Skin epidermis (tissue), 12 donors: ENCODE measurements at regions not wholly inside any gene's neighbourhood (a gene's known extent, or its start where the extent isn't known, plus 50 kb on each side); places are given as distances from the start of the nearest gene placed in this dataset.

Experiments used
- H3K27ac ChIP-seq, 21 experiments: fragments of 200-600 bp; sonication (generic) in 11 of 21; one replicate each; pipeline ENCODE4 v1.5.0; 2020; ENCODE audit warnings: mild to moderate bottlenecking in 3 of 21, inconsistent platforms in 2 of 21, moderate library complexity in 2 of 21
- H3K4me3 ChIP-seq, 7 experiments: fragments of 200-600 bp; sonication (generic) in 2 of 7; one replicate each; pipeline ENCODE4 v1.5.0; 2020; ENCODE audit warnings: inconsistent platforms in 2 of 7, mild to moderate bottlenecking in 2 of 7, moderate library complexity in 1 of 7

GRCh38 chr6:25057111-25057905 is 121.5 kb upstream of the RIPOR2 start:
- Histone ChIP-seq H3K4me3 (no peak overlapping the region), H3K27ac (peak overlapping the region in 7 of 21 experiments; percentile 9 to 82 (median 51))

DNA sequence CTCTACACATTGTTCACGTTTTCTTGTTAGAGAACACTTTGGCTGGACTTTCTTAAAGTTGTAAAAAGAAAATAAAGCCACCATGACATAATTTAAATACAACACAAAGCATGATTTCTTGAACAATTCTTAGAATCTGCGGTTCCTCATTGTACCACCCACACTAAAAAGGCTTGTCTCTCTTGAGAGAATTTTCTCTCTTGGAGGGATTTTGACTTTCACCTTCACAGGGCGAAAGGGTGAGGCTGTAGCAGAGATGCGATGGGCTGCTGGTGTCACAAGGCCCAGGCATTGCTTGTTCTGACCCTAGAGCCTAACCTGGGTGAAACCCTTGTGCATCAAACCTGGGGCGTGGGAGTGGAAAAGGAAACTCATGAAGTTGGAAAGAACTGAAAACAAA is 122.7 kb upstream of the RIPOR2 start:
- Histone ChIP-seq H3K27ac (no peak overlapping the region), H3K4me3 (no peak overlapping the region)

DNA sequence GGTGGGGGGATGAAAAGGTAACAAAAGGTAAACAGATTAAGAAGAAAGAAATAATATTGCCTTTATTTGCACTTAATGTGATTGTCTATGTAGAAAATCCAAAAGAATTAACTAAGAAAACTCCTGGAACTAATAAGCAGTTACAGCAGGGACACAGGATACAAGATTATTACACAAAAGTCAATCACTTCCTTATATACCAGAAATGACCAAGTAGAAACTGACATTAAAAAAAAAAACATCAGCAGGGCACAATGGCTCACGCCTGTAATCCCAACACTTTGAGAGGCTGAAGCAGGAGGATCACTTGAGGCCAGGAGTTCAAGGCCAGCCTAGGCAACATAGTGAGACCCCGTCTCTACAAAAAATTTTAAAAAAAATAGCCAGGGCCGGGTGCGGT is 123.2 kb upstream of the RIPOR2 start:
- no peak overlapping the region for H3K27ac ChIP-seq
- no peak overlapping the region for H3K4me3 ChIP-seq

DNA sequence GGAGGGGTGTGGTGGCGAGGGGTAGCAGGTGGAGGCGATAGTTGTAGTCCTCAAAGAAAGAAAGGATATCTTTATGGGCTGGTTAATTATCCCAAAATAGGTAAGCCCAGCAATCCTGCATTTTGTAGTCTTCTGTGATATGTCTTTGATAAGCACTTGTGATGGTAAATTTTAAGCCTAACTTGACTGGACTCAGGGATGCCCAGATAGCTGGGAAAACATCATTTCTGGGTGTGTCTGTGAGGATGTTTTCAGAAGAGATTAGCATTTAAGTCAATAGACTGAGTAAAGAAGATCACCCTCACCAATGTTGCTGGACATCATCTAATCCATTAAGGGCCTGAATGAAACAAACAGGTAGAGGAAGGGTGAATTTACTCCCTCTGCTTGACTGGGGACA is 124.8 kb upstream of the RIPOR2 start:
- Histone ChIP-seq H3K27ac (peak overlapping the region in 2 of 21 experiments; percentile 53 to 81), H3K4me3 (no peak overlapping the region)

- Histone ChIP-seq H3K4me3 (no peak overlapping the region), H3K27ac (peak overlapping the region in 13 of 21 experiments; percentile 11 to 81 (median 33))
Measured at GRCh38 chr6:25061289-25061936, 125.7 kb upstream of the RIPOR2 start.

DNA sequence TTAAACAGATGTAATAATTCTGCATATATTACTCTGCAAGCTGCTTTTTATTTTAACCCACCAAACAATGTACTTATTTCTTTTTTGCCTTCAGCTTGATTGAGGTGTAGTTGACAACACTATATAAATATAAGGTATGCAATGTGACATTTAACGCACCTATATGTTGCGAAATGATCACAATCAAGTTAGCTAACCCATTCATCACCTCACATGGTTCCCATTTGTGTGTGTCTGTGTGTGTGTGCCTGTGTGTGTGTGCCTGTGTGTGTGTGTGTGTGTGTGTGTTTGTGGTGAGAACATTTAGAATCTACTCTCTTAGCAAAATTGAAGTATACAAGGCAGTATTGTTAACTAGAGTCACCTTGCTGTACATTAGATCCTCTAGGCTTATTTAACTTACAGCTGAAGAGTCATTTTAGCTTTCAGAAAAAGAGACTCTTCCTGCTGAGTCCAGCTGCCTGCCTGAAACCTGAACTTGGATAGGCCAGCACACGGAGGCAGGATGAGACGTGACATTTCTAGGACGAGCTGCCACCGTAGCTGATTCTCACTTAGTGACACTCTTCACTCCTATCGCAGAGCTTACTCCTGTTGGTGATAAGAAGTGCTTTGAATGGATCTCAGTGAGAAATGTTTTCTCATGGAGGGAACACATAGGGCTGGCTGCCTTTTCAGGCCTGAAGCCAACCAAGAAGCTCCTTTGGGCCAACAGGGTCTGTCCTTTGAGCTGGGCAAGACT is 126.5 kb upstream of the RIPOR2 start:
- Histone ChIP-seq H3K27ac (peak overlapping the region in 8 of 21 experiments; percentile 11 to 56 (median 34)), H3K4me3 (no peak overlapping the region)

- no peak overlapping the region for H3K27ac ChIP-seq
- no peak overlapping the region for H3K4me3 ChIP-seq
Measured at GRCh38 chr6:25064006-25064405, 128.2 kb upstream of the RIPOR2 start.

DNA sequence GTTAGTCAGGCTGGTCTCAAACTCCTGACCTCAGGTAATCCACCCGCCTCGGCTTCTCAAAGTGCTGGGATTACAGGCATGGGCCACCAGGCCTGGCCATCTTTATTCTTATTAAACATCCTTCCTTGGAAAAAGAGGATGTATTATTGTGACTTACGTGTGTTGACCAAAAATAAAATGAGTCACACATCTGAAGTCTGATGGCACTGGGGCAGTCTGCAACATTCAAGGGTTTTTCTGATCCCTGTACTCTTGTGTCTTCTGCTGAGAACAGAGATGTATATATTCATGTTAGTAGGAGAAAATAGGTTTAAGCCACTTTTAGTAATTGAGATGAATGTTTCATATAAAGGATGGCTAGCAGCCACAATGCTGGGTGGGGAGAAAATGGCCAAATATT is 129.9 kb upstream of the RIPOR2 start:
- H3K4me3 ChIP-seq, result no peak overlapping the region
- no peak overlapping the region for H3K27ac ChIP-seq

- Histone ChIP-seq H3K27ac (no peak overlapping the region), H3K4me3 (no peak overlapping the region)
Measured at GRCh38 chr6:25066593-25066992, 130.8 kb upstream of the RIPOR2 start.

- H3K27ac ChIP-seq, result peak overlapping the region in 1 of 21 experiments; percentile 3
- no peak overlapping the region for H3K4me3 ChIP-seq
Measured at GRCh38 chr6:25068866-25069265, 133.1 kb upstream of the RIPOR2 start.

GRCh38 chr6:25070547-25071366 is 135.0 kb upstream of the RIPOR2 start:
- Histone ChIP-seq H3K27ac (peak overlapping the region in 2 of 21 experiments; percentile 33 to 72), H3K4me3 (no peak overlapping the region)

DNA sequence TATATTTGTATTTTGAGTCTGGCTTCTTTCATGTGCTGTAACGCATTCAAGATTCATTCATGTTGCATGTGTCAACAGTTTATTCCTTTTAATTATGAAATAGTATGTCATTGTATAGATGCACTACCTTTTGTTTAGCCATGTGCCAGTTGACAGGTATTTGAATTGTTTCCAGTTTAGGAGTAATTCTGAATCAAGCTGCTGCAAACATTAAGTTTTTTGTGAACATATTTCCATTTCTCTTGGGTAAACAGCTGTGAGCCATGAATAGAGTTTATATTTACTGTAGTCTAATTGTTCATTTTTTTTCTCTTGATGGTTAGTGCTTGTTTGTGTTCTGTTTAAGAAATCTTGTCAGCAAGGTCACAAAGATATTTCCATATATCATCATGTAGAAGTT is 142.4 kb upstream of the RIPOR2 start:
- no peak overlapping the region for H3K4me3 ChIP-seq
- no peak overlapping the region for H3K27ac ChIP-seq

- Histone ChIP-seq H3K27ac (no peak overlapping the region), H3K4me3 (no peak overlapping the region)
Measured at GRCh38 chr6:25083784-25084507, 148.2 kb upstream of the RIPOR2 start.

GRCh38 chr6:25084508-25084833 is 148.7 kb upstream of the RIPOR2 start:
- Histone ChIP-seq H3K4me3 (no peak overlapping the region), H3K27ac (no peak overlapping the region)

DNA sequence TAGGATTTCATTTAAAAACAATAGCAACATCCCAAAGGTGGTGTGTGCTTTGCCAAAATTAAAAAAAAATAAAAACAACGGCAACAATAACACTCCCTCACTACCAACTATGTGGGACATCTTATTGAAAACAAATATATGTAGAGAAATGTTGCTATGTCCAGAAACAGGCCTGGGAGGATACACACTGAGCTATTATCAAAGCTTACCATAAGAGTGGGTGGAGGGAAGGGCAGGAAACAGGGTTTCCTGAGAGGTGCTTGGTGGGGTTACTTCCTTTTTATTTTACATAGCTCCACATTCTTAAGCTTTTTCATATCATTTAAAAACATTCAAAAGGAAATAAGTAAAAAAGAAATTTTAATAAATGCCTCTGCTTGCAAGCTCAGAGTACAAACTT is 150.0 kb upstream of the RIPOR2 start:
- Histone ChIP-seq H3K27ac (peak overlapping the region in 5 of 21 experiments; percentile 7 to 78 (median 63)), H3K4me3 (no peak overlapping the region)

DNA sequence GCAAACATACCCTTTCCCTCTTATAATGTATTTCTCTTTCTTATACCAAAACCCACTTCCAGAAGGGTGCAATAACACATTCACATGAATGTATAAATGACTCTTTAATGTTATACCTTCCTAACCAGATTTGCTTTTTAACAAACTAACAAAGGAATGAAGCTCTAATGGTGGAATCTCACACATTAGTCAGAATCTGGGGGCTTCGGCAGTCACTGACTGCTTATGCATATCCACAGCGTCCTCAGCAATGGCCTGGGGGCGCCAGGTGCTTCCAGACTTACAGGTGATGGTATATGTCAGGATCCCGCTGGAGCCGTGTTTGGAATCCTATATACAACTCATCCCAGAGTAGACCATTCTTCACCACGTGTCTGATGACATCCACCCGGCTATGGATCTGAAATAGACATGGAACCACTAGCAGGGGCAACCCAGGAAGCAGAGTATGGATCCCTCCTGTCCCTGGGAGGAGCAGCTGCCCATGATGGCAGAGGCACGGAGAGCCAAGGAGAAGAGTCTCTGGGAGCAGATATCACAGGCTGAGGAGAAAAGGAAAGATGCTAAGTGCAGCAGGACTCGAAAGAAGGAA is 150.8 kb upstream of the RIPOR2 start:
- peak overlapping the region in 5 of 21 experiments; percentile 7 to 78 (median 63) for H3K27ac ChIP-seq

GRCh38 chr6:25088513-25088912 is 152.8 kb upstream of the RIPOR2 start:
- peak overlapping the region in 4 of 21 experiments; percentile 5 to 38 (median 20) for H3K27ac ChIP-seq

More for the DNA sequence above, 150.8 kb upstream of the RIPOR2 start:
- H3K4me3 ChIP-seq, result no peak overlapping the region

DNA sequence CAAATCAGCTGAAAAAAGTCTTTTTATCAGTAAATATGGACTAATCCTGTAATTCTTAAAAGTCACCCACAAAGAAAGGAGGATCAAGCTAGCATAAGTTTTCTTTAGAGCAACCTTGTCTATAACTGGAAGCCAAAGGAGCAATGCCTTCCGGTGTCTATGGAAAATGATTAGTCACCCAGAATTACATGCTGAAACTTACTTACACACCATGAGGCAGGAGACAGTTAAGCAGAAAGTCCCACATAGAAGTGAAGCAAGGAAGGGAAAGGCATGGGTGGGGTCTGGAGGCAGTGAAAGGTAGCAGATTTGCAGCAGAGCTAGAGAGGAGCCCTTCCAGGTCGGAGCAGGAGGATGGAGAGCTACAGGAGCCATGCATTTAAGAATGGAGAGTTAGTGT is 153.7 kb upstream of the RIPOR2 start:
- Histone ChIP-seq H3K27ac (peak overlapping the region in 5 of 21 experiments; percentile 5 to 37 (median 12)), H3K4me3 (no peak overlapping the region)

More at GRCh38 chr6:25088513-25088912, 152.8 kb upstream of the RIPOR2 start:
- no peak overlapping the region for H3K4me3 ChIP-seq

- H3K4me3 ChIP-seq, result no peak overlapping the region
- no peak overlapping the region for H3K27ac ChIP-seq
Measured at GRCh38 chr6:25094726-25095125, 159.0 kb upstream of the RIPOR2 start.
